ENCODE measurements at regions not wholly inside any gene's neighbourhood (a gene's known extent, or its start where the extent isn't known, plus 50 kb on each side); places are given as distances from the start of the nearest gene placed in this dataset.

GRCh38 chr18:22641958-22642357, 224.2 kb upstream of the CTAGE1 start:
- Histone ChIP-seq H3K4me3 (no peak overlapping the region), H3K36me3 (no peaks in the 10 kb centered on the region), H3K4me1 (peaks cover 0 to 25% (median 10%) of the 10 kb centered on the region in 4 donors), H3K27me3 (no peaks in the 10 kb centered on the region), H3K9me3 (no peaks in the 10 kb centered on the region), H3K27ac (peak overlapping the region; percentile 21 to 30)
- no peak for DNase-seq
- TF ChIP-seq, protein P1, sequence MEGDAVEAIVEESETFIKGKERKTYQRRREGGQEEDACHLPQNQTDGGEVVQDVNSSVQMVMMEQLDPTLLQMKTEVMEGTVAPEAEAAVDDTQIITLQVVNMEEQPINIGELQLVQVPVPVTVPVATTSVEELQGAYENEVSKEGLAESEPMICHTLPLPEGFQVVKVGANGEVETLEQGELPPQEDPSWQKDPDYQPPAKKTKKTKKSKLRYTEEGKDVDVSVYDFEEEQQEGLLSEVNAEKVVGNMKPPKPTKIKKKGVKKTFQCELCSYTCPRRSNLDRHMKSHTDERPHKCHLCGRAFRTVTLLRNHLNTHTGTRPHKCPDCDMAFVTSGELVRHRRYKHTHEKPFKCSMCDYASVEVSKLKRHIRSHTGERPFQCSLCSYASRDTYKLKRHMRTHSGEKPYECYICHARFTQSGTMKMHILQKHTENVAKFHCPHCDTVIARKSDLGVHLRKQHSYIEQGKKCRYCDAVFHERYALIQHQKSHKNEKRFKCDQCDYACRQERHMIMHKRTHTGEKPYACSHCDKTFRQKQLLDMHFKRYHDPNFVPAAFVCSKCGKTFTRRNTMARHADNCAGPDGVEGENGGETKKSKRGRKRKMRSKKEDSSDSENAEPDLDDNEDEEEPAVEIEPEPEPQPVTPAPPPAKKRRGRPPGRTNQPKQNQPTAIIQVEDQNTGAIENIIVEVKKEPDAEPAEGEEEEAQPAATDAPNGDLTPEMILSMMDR (IDR thresholded peaks at IDR 0.05) = no peak
- intact Hi-C loops (cut with DNase I; ENCODE audit: low total_unique reads) = no loop called here

DNA sequence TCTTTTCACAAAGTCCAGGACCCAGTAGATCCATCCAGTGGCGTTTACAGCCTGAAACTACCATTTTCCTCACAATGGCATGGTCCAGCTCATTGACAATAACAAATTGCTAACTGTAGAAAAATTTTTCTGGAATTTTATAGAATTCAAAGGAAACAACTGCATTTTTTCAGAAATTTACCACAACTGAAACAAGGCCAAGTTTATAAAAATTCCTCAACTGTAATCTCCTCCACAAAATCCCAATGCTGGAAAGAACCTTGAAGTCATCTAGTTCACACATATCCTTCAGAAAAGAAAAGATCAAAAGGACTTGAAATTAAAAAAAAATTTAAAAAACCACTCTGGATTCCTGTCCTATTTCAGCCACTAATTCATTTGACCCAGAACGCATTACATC, 226.0 kb upstream of the CTAGE1 start:
- intact Hi-C loops (cut with DNase I; ENCODE audit: low total_unique reads) = no loop called here

GRCh38 chr18:22650247-22650646, 232.5 kb upstream of the CTAGE1 start:
- H3K4me1 ChIP-seq = no peaks in the 10 kb centered on the region
- H3K4me3 ChIP-seq = no peak overlapping the region
- peaks cover 0 to 8% (median 0%) of the 10 kb centered on the region in 3 donors for H3K9me3 ChIP-seq
- TF ChIP-seq, protein P1 (IDR thresholded peaks at IDR 0.05) = no peak
- H3K27ac ChIP-seq = no peak overlapping the region
- intact Hi-C loops (cut with DNase I; ENCODE audit: low total_unique reads) = no loop called here
- H3K27me3 ChIP-seq = no peaks in the 10 kb centered on the region
- no peaks in the 10 kb centered on the region for H3K36me3 ChIP-seq
- DNase-seq = no peak

More for the DNA sequence above, 226.0 kb upstream of the CTAGE1 start:
- Histone ChIP-seq H3K27ac (no peak overlapping the region), H3K36me3 (no peaks in the 10 kb centered on the region), H3K4me3 (no peak overlapping the region), H3K4me1 (peaks cover 0 to 25% (median 10%) of the 10 kb centered on the region in 4 donors), H3K9me3 (no peaks in the 10 kb centered on the region), H3K27me3 (no peaks in the 10 kb centered on the region)
- TF ChIP-seq, protein P1 (IDR thresholded peaks at IDR 0.05) = no peak
- DNase-seq = no peak

DNA sequence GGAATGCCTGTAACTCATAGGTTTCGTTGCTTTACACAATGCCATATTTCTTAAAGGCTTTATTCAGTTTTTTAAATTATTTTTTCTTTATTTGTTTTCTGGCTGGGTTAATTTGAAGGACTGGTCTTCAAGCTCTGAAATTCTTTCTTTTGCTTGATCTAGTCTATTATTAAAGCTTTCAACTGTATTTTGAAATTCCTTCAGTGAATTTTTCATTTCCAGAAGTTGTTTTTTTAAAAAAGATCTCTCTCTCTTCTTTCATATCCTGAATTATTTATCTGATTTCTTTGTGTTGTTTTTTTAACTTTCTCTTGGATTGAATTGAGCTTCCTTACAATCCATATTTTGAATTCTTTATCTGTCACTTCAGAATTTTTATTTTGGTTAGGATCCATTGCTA, 239.9 kb upstream of the CTAGE1 start:
- TF ChIP-seq, protein P1 (IDR thresholded peaks at IDR 0.05) = no peak
- H3K27me3 ChIP-seq = no peaks in the 10 kb centered on the region
- no peaks in the 10 kb centered on the region for H3K36me3 ChIP-seq
- intact Hi-C loops (cut with DNase I; ENCODE audit: low total_unique reads) = loop anchor here (5.0 kb wide), 1 partner anchor 1085 kb away; no protein-coding TSS in a partner anchor
- H3K27ac ChIP-seq = no peak overlapping the region
- H3K9me3 ChIP-seq = peaks cover 0 to 38% (median 0%) of the 10 kb centered on the region in 3 donors
- no peak overlapping the region for H3K4me3 ChIP-seq
- no peaks in the 10 kb centered on the region for H3K4me1 ChIP-seq
- DNase-seq = no peak

DNA sequence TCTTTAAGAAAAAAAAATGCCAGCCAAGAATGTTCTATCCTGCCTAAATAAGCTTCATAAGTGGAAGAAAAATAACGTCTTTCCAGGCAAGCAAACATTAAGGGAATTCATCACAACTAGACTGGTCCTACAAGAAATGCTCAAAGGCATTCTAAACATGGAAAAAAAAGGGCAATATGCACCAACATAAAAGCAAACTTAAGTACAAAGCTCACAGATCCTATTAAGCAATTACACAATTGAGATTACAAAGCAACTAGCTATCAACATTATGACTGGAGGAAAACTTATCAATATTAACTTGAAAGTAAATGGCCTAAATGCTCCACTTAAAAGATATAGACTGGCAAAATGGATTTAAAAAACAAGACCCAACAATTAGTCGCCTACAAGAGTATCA, 240.6 kb upstream of the CTAGE1 start:
- TF ChIP-seq, protein P1 (IDR thresholded peaks at IDR 0.05) = no peak
- intact Hi-C loops (cut with DNase I; ENCODE audit: low total_unique reads) = loop anchor here (5.0 kb wide), 1 partner anchor 1086 kb away; no protein-coding TSS in a partner anchor
- Histone ChIP-seq H3K36me3 (no peaks in the 10 kb centered on the region), H3K27me3 (no peaks in the 10 kb centered on the region), H3K4me1 (no peaks in the 10 kb centered on the region), H3K9me3 (peaks cover 0 to 44% (median 0%) of the 10 kb centered on the region in 3 donors), H3K27ac (no peak overlapping the region), H3K4me3 (no peak overlapping the region)
- DNase-seq = no peak

- TF ChIP-seq, protein P1 (IDR thresholded peaks at IDR 0.05) = no peak
- peaks cover 0 to 31% (median 0%) of the 10 kb centered on the region in 3 donors for H3K9me3 ChIP-seq
- peaks cover 0 to 9% (median 2%) of the 10 kb centered on the region in 4 donors for H3K4me1 ChIP-seq
- H3K36me3 ChIP-seq = no peaks in the 10 kb centered on the region
- no peaks in the 10 kb centered on the region for H3K27me3 ChIP-seq
- no peak for DNase-seq
- intact Hi-C loops (cut with DNase I; ENCODE audit: low total_unique reads) = no loop called here
- H3K27ac ChIP-seq = no peak overlapping the region
- no peak overlapping the region for H3K4me3 ChIP-seq
Measured at GRCh38 chr18:22663378-22663777, 245.7 kb upstream of the CTAGE1 start.

All from tibial artery (tissue), 4 donors.